Stimulated activated naive CD8-positive, alpha-beta T cell treated with anti-CD3 and anti-CD28 coated beads, Interleukin-15, Interleukin-2, amounts not matched to agents 100 U/mL and 50 U/mL, for 24 hours (primary cell): ENCODE measurements at regions not wholly inside any gene's neighbourhood (a gene's known extent, or its start where the extent isn't known, plus 50 kb on each side); places are given as distances from the start of the nearest gene placed in this dataset.

Experiments
- ATAC-seq: fragments of 150-1000 bp; cut with Tn5 transposase; one replicate; pipeline ENCODE4 v1.10.0; 2021
- DNase-seq: peaks from one replicate; pipeline ENCODE4 v3.0.0; 2021

- no peak for DNase-seq
- ATAC-seq: no peak
These were observed 176.2 kb upstream of the CNR1 start for GRCh38 chr6:88342336-88342735.

DNA sequence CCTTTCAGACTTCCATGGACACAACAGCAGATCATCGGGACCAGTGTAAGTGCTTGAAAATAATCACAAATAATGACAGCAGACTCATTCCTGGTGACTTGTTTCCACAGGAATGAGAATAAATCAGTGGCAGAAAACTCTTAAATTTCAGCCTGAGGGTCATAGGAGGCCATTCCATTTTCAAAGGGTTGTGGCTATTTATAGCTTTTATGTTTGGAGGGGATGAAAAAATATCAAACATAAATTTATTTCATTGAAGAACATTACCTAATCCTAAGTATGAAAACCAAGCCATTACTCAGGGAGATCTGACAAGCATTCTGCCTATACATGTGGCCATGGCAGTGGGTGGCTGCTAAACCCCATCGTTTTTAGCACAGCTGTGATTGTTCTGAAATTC lies 173.6 kb upstream of the CNR1 start:
- ATAC-seq (no peak), DNase-seq (no peak)

GRCh38 chr6:88321306-88321705 lies 155.2 kb upstream of the CNR1 start:
- DNase-seq: no peak
- no peak for ATAC-seq

DNA sequence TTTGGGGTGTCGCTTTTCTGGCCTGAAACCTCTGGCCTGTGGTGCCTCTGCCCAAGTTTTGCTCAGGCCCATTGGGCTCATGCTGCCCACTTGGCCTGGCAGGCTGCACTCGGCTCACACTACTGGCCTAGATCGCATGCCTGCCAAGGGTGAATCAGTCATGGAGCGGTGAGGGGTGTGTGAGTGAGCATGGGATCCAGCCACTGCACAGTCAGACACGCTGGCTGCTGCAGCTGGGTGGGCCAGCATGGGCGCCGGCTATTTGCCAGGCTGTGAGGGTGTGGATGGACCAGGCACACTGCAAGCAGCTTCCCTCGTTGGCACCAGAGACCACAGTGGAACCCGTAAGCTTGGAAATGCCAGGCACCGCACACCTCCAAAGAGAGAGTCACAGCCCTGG lies 145.4 kb upstream of the CNR1 start:
- no peak for DNase-seq
- ATAC-seq: no peak

GRCh38 chr6:88304520-88304919 lies 138.4 kb upstream of the CNR1 start:
- ATAC-seq: no peak
- DNase-seq: no peak

GRCh38 chr6:88302769-88303225 lies 136.7 kb upstream of the CNR1 start:
- DNase-seq (no peak), ATAC-seq (no peak)

DNA sequence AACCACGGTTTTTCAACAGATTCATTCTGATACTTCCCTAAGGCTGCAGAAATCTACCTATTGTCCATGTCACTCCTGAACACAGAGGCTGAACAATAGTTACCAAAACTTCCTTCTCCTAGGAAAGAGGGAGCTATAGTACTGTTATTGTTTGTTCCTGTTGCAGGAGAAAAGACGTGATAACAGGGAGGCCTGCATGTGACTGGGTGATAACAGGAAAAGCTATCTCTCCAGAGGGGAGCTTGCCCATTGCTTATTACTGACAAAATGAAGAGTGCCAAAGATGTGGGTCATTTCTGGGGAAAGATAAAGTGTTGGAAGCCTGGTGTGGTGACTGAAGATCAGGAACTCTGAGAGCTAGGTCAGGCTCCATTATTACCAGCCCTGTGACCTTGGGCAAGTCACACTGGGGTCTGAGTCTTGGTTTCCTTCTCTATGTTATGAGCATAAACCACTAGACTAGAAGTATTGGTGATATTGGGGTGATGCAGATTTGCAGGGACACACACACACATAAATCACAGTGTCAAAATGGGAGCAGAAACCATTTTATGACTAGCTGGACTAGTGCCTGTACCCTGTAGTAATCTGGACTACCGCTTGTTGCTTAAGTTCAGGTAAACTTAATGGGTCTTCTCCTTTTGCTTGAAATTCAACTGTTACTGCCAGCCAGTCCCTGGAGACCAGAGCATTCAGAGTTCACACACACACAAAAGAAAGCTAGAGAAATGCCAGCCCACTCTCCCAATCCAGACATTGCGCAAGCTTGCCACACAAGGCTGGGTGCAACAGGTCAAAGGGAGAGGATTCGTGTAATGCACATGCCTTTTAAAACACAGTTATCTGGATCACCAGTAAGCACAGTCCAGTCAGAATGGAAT lies 136.0 kb upstream of the CNR1 start:
- ATAC-seq (no peak), DNase-seq (no peak)

DNA sequence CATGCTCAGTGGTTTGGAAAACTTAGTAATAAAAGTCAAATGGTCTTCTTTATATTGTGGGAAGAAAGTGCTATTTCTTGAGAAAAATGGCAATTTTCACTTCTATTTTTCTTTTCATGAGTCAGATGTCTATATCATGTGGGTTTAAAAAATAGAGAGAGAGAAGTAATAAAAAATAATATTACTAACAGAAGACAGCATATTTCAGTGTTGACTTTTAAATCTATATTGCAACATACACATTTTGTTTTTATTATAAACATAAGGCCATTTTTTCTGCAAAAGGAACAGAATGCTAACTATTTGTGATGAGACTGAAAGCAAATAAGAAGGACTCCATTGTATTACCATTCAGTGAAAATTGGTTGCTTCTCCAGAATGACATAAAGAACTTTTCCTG lies 135.1 kb upstream of the CNR1 start:
- DNase-seq (no peak), ATAC-seq (no peak)

GRCh38 chr6:88298066-88298845 lies 132.1 kb upstream of the CNR1 start:
- ATAC-seq (no peak), DNase-seq (no peak)

DNA sequence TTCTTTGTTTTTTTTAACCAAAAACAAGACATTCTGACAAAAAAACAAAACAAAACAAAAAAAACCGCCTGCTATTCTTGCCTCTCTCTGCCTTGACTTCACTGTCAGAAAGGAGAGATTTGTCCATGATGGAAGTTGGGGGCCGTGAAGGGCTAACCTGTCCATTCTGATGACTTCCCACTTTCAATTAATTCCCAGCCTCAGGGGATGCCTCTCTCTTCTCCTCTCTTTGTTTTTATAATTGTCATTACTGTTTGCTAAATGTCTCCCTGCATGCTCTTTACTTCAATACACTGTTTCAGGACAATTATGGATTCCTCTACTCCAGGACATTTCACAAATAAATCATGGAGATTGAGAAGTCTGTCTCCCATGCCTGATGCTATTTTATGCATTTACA lies 130.5 kb upstream of the CNR1 start:
- ATAC-seq (no peak), DNase-seq (no peak)

GRCh38 chr6:88295663-88296062 lies 129.5 kb upstream of the CNR1 start:
- no peak for DNase-seq
- ATAC-seq: no peak

DNA sequence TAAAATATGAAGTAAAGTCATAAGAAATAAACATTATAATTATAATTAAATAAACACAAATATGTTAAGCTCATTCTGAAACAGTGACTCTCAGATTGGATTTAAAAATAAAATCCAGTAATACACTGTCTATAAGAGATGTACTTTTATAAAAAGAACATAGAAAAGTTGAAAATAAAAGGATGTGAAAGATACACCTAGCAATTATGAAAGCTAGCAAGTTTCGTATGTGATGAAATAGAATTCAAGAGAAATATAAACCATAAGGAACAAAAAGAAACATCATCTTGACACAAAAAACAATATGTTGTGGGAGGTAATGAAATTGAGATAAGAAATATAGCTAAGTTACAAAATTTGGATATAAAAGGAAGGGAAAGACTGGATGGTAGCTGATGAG lies 128.6 kb upstream of the CNR1 start:
- ATAC-seq (no peak), DNase-seq (no peak)

DNA sequence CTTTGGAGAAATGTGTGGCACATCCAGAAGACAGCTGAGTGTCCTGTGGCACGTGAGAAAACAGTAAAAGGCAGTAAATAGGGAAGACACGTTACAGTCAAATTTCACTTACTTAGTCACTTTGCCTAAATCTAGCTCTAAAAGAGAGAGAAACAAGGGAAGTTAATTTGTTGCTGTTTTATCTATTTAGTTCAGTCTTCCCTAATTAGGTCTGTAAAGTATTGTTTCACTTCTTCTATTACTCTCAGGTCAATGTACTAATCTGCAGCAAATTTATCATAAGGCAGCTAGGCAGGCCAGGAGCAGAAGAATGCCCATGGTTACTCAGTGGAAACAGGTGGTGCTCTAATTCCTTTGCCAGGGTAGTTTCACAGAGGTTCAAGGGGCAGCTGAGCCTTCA lies 124.3 kb upstream of the CNR1 start:
- ATAC-seq (no peak), DNase-seq (no peak)

- ATAC-seq (no peak), DNase-seq (no peak)
These were observed 121.5 kb upstream of the CNR1 start for GRCh38 chr6:88287696-88288095.

GRCh38 chr6:88276331-88276730 lies 110.2 kb upstream of the CNR1 start:
- no peak for ATAC-seq
- no peak for DNase-seq

- no peak for ATAC-seq
These were observed 102.4 kb upstream of the CNR1 start for GRCh38 chr6:88268508-88268907.

DNA sequence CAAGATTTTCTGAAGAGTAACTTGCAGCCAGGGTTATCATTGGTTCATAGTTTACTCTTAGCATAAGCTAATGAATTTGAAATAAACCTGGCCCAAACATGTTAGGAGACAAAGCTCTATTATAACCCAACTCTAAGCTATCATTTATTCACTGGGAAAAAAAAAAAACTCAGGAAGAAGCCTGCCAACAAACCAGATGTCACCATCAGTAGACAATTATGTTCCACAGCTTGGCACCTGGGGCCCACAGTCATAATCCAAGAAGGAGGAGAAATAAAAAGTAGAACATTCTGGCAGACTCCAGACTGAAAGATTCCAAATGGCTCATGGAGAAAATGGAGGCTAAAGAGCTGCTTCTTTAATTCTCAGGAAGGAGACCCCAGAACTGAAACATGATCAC lies 100.0 kb upstream of the CNR1 start:
- no peak for ATAC-seq

More at GRCh38 chr6:88268508-88268907, 102.4 kb upstream of the CNR1 start:
- no peak for DNase-seq

DNA sequence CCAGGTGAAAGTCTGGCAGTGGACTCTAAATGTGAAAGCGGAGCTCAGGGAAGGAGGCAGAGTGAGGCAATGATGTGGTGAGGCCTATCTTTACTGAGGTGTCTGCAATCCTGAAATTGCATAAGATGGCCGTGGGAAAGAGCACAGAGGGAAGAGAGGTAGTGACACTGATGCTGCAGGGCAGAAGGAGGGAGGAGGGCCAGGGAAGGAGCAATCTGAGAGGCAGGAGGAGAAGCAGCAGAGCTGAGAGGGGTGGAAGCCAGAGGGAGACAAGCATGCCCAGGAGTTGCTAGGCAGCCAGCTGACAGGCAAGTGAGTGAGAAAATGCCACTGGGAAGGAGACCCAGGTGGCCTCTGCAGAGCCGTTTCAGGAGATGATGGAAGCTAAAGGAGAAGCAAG lies 97.4 kb upstream of the CNR1 start:
- DNase-seq (no peak), ATAC-seq (no peak)

More for the DNA sequence above, 100.0 kb upstream of the CNR1 start:
- DNase-seq: no peak

GRCh38 chr6:88262332-88262731 lies 96.2 kb upstream of the CNR1 start:
- DNase-seq (no peak), ATAC-seq (no peak)

DNA sequence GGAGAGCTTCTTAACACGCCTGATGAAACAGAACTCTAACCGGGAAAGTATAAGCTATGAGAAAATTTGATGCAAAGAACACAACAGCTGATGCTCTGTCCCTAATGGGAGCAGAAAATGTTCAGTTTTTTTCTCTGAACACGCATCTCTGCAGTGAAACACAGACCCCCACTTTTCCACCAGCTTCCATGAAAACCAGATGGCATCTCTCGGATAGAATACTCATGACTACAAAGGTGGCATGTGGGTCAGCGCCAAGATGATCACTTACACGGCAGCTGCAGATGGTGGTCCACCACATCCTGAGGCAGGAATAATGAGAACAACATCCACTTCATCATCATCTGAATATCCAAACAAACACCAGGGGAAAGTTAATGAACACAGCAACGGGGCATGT lies 85.2 kb upstream of the CNR1 start:
- ATAC-seq (no peak), DNase-seq (no peak)

- ATAC-seq: no peak
These were observed 82.7 kb upstream of the CNR1 start for GRCh38 chr6:88248709-88249321.

DNA sequence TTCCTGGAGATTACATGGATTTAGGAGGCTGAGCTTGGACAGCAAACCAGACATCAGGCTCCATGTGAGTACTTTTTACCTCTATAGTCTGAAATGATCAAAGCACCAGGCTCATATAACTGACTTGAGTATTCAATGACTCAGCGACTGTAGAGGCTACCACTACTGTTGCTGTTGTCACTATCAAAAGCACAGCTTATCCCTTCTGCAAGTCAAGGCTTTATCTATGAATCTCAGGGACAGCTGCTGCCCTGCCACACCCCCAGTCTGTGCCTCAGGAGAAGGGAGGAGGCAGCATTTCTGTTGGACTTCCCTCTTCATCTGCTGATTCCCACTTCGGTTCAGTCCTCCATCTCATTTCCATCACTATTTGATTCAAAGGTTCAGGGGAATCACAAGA lies 80.5 kb upstream of the CNR1 start:
- no peak for DNase-seq
- ATAC-seq: no peak

More at GRCh38 chr6:88248709-88249321, 82.7 kb upstream of the CNR1 start:
- DNase-seq: no peak

DNA sequence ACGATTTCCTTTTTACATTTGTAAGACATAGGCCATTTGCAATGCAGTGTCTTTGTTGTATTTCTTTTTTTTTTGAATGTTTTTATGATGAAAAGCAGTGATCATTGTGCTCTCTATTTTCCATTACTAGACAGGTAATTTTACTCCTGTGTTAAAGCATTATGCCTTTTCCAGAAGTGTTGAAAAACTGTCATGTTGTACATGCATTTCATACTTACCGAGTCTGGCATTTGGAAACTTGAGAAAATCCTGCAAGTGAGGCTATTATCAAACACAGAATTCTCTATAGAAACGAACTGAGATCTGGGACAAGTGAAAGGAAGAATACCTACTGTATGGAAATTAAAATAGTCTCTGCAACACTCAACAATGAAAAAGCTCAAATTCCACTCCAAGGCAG lies 78.6 kb upstream of the CNR1 start:
- DNase-seq (no peak), ATAC-seq (no peak)
